VCaP (cell line): ENCODE measurements at regions not wholly inside any gene's neighbourhood (a gene's known extent, or its start where the extent isn't known, plus 50 kb on each side); places are given as distances from the start of the nearest gene placed in this dataset.

Experiments used
- H3K27ac ChIP-seq: fragments of 450-650 bp; 2 replicates; pipeline ENCODE4 v1.5.1; 2017
- TF ChIP-seq, protein P1 (sequence below): fragments of 450-650 bp; conservative IDR thresholded peaks from 2 replicates; pipeline ENCODE4 v1.5.1; 2017; ENCODE audit warnings: mild to moderate bottlenecking, moderate library complexity

- no peak overlapping the region for H3K27ac ChIP-seq
- TF ChIP-seq, protein P1, sequence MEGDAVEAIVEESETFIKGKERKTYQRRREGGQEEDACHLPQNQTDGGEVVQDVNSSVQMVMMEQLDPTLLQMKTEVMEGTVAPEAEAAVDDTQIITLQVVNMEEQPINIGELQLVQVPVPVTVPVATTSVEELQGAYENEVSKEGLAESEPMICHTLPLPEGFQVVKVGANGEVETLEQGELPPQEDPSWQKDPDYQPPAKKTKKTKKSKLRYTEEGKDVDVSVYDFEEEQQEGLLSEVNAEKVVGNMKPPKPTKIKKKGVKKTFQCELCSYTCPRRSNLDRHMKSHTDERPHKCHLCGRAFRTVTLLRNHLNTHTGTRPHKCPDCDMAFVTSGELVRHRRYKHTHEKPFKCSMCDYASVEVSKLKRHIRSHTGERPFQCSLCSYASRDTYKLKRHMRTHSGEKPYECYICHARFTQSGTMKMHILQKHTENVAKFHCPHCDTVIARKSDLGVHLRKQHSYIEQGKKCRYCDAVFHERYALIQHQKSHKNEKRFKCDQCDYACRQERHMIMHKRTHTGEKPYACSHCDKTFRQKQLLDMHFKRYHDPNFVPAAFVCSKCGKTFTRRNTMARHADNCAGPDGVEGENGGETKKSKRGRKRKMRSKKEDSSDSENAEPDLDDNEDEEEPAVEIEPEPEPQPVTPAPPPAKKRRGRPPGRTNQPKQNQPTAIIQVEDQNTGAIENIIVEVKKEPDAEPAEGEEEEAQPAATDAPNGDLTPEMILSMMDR: no peak
These were observed 434.7 kb downstream of the DTWD2 start for GRCh38 chr5:118553662-118554061.

DNA sequence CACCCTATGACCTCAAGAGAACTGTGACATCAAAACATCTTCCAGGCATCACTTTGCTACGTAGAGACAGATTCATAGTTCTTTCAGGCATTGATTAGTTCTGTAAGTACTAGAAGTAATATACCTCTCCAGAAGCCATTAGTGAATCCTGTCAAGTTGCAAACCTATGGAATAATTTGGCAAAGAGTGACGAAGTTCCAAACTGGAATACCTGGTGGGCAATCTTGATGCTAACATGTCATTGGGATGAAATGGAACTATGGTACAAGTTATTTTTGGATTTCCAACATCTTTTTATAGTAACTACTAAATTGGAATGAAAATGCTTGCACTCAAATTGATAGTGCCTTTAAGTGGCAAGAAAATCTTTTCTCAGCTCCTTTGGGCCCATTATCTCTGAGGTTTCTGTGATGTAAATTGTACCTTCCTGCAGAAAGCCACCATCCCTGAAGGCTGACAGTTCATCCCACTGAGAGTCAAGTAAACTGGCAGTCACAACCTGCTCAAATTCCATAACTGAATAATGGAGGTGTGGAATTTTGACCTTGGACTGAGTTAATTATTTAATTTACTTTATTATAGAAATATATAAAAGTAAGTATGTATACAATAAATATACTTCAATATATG, 435.5 kb downstream of the DTWD2 start:
- H3K27ac ChIP-seq: no peak overlapping the region
- TF ChIP-seq, protein P1: no peak

DNA sequence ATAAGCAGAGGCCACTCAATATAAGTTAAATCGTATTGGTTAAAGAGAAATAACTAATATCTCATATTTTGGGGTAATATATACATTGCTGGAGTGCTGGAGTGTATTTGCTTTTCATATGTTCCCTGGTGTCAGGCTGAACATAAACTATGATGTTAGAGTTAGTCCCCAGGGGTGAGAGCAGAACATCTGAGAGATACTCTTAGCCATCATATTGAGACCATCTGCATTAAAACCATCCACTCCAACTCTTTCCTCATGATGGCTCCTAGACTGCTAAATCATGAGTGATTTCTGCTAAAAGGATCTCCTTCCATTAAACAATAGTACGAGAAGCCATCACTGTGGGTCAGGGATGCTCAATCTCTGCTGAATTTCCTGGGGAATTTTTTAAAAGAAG, 436.2 kb downstream of the DTWD2 start:
- TF ChIP-seq, protein P1: no peak

DNA sequence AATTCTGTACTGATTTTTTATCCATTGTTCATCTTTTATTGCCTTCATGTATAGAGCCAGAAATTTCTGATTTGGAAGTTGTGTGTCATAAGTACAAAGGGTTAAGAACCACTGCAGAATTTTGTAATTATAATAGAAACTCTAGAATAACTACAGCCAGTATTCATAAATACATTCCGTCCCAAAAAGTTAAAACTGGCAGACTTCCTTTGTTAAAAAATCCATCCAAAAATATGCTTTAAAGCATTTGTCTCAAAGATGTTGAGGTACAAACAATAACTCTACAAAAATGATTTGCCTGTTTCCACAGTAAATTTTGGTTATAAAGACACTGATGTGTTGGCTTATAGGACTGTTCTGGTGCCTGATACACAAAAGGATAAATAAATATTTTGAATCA, 436.6 kb downstream of the DTWD2 start:
- no peak overlapping the region for H3K27ac ChIP-seq

More for the DNA sequence above, 436.2 kb downstream of the DTWD2 start:
- no peak overlapping the region for H3K27ac ChIP-seq

GRCh38 chr5:118551031-118551430, 437.3 kb downstream of the DTWD2 start:
- TF ChIP-seq, protein P1: no peak
- H3K27ac ChIP-seq: no peak overlapping the region

More for the DNA sequence above, 436.6 kb downstream of the DTWD2 start:
- TF ChIP-seq, protein P1: no peak

GRCh38 chr5:118548761-118549720, 439.3 kb downstream of the DTWD2 start:
- H3K27ac ChIP-seq: no peak overlapping the region
- TF ChIP-seq, protein P1: no peak

DNA sequence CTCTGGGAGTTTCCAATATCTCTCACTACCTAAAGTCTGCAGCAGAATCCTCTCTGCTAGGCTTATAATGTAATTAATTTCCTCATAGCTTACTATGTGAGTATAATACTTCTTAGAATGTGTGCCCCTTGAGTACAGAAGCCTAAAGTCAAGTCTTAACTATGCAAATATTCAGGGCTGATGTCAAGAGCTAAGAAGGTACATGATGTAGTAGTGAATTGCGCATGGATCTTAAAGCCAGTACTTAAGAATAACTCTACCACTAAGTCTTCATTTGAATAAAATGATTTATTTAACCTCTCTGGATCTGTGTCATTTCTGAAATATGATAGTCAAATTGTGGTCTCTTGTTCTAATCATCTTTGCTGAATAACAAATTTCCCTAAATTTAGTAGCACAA, 442.9 kb downstream of the DTWD2 start:
- TF ChIP-seq, protein P1: no peak
- no peak overlapping the region for H3K27ac ChIP-seq
